GM12878 (cell line): ENCODE measurements at regions not wholly inside any gene's neighbourhood (a gene's known extent, or its start where the extent isn't known, plus 50 kb on each side); places are given as distances from the start of the nearest gene placed in this dataset.
A peak's percentile ranks its signal among the peaks of the same experiment; 100 is the strongest.

Source experiments
- ATAC-seq: fragments of 200-7000 bp; cut with Tn5 transposase; 3 replicates; pipeline ENCODE4 v1.9.1; 2020; ENCODE audit warnings: mild to moderate bottlenecking, moderate library complexity
- BruUV-seq: library from RNA; stranded (reverse); fragments of 400-500 nt; replicated peaks from 2 replicates; lab custom pipeline; 2021; lab: Mats Ljungman, UMichigan
- CTCF ChIA-PET: fragments of 300-600 bp; sonication (Branson Sonifier 250); formaldehyde crosslinking; extraction: SDS; loops from one replicate; lab custom pipeline; 2021; ENCODE audit warnings: inconsistent platforms; lab: Yijun Ruan, JAX
- POLR2A ChIA-PET: fragments of 350-600 bp; formaldehyde crosslinking; extraction: SDS; loops from one replicate; lab custom pipeline; 2021; ENCODE audit warnings: inconsistent platforms; lab: Charles Lee
- RAD21 ChIA-PET: fragments of 300-600 bp; sonication (Branson Sonifier 250); formaldehyde crosslinking; loops from one replicate; lab custom pipeline; 2023; ENCODE audit warnings: antibody characterized with exemption; ENCODE audit not compliant: unreplicated experiment; lab: Charles Lee
- SMC1A ChIA-PET: fragments of 300-600 bp; sonication (Branson Sonifier 250); formaldehyde crosslinking; loops from one replicate; lab custom pipeline; 2023; ENCODE audit not compliant: unreplicated experiment, uncharacterized antibody; lab: Charles Lee
- DNase-seq: peaks from one replicate; pipeline ENCODE4 v3.0.0-alpha.2; 2011; ENCODE audit warnings: low read depth, low spot score
- FAIRE-seq: peaks from 3 replicates; lab custom pipeline; 2011; peaks lifted over from hg19 to GRCh38; lab: Jason Lieb, UNC
- H2AFZ ChIP-seq: 2 replicates; pipeline ENCODE4 v1.6.0; 2011; ENCODE audit warnings: low read depth, low read length, control low read depth; ENCODE audit not compliant: control insufficient read depth
- H3K27ac ChIP-seq: 2 replicates; pipeline ENCODE4 v1.5.1; 2011; ENCODE audit warnings: control low read depth; ENCODE audit not compliant: control insufficient read depth, insufficient read depth
- H3K27me3 ChIP-seq, 2 experiments: replicated peaks in 1 of 2; 2 replicates each; pipeline versions ENCODE4 v1.6.0 to v1.6.1; 2011; ENCODE audit warnings: low read length in 1 of 2; ENCODE audit not compliant: control insufficient read depth in 2 of 2, insufficient read depth in 2 of 2
- H3K36me3 ChIP-seq, 2 experiments: 2 replicates each; pipeline ENCODE4 v1.5.1; 2011; ENCODE audit warnings: low read length in 1 of 2; ENCODE audit not compliant: control insufficient read depth in 2 of 2, insufficient read depth in 2 of 2
- H3K4me1 ChIP-seq: 2 replicates; pipeline ENCODE4 v1.6.1; 2011; ENCODE audit warnings: mild to moderate bottlenecking, low read length, moderate library complexity, mixed read lengths; ENCODE audit not compliant: control insufficient read depth, insufficient read depth
- H3K4me2 ChIP-seq: 2 replicates; pipeline ENCODE4 v1.6.0; 2011; ENCODE audit warnings: control low read depth; ENCODE audit not compliant: control insufficient read depth, insufficient read depth
- H3K4me3 ChIP-seq: fragments of 200-600 bp; sonication (generic); 2 replicates; pipeline ENCODE4 v1.5.1; 2016
- H3K79me2 ChIP-seq: 2 replicates; pipeline ENCODE4 v1.6.0; 2011; ENCODE audit warnings: low read length; ENCODE audit not compliant: control insufficient read depth, insufficient read depth
- H3K9ac ChIP-seq: 2 replicates; pipeline ENCODE4 v1.8.0; 2011; ENCODE audit warnings: low read length, control low read depth, mixed read lengths; ENCODE audit not compliant: control insufficient read depth, insufficient read depth
- H3K9me3 ChIP-seq: replicated peaks from 3 replicates; pipeline ENCODE4 v1.5.1; 2011; ENCODE audit warnings: mild to moderate bottlenecking, low read length; ENCODE audit not compliant: control insufficient read depth, insufficient read depth
- H4K20me1 ChIP-seq: 2 replicates; pipeline ENCODE4 v1.6.0; 2011; ENCODE audit not compliant: control insufficient read depth, insufficient read depth
- BHLHE40 ChIP-seq, 2 experiments: fragments of 450-650 bp in 1 of 2; IDR thresholded peaks; 2 replicates each; pipeline ENCODE4 v1.6.1; 2011 to 2017; ENCODE audit warnings: low read depth in 2 of 2, borderline replicate concordance in 1 of 2, improper control_type of control experiment in 1 of 2, low read length in 1 of 2, mild to moderate bottlenecking in 1 of 2
- CBFB ChIP-seq: IDR thresholded peaks from 2 replicates; pipeline ENCODE4 v1.6.1; 2016; ENCODE audit warnings: antibody characterized with exemption, low read depth
- CHD4 ChIP-seq: fragments of 200-600 bp; sonication (generic); IDR thresholded peaks from 2 replicates; pipeline ENCODE4 v1.6.1; 2016; ENCODE audit warnings: mild to moderate bottlenecking
- MEF2A ChIP-seq: IDR thresholded peaks from 2 replicates; pipeline ENCODE4 v1.6.1; 2011; ENCODE audit warnings: low read depth, mild to moderate bottlenecking, low read length, moderate library complexity; ENCODE audit not compliant: insufficient read depth
- POLR2AphosphoS5 ChIP-seq: IDR thresholded peaks from 2 replicates; pipeline ENCODE4 v1.6.1; 2011; ENCODE audit warnings: mild to moderate bottlenecking, low read length, inconsistent platforms
- SMAD1 ChIP-seq: fragments of 450-650 bp; IDR thresholded peaks from 2 replicates; pipeline ENCODE4 v1.6.1; 2018; ENCODE audit warnings: mild to moderate bottlenecking, low read depth; ENCODE audit not compliant: partially characterized antibody
- SPI1 ChIP-seq: IDR thresholded peaks from 2 replicates; pipeline ENCODE4 v1.6.1; 2011; ENCODE audit warnings: low read depth, mild to moderate bottlenecking, low read length, moderate library complexity, borderline replicate concordance; ENCODE audit not compliant: insufficient read depth
- SREBF1 ChIP-seq: IDR thresholded peaks from 2 replicates; pipeline ENCODE4 v1.6.1; 2012; ENCODE audit warnings: mild to moderate bottlenecking, low read length
- STAT3 ChIP-seq: IDR thresholded peaks from 2 replicates; pipeline ENCODE4 v1.6.1; 2011; ENCODE audit warnings: low read depth, low read length, improper control_type of control experiment
- TBL1XR1 ChIP-seq: IDR thresholded peaks from 2 replicates; pipeline ENCODE4 v1.6.1; 2012; ENCODE audit warnings: low read depth, low read length, improper control_type of control experiment
- ZNF622 ChIP-seq: fragments of 450-650 bp; IDR thresholded peaks from 2 replicates; pipeline ENCODE4 v1.6.1; 2017; ENCODE audit warnings: mild to moderate bottlenecking, inconsistent platforms
- WGBS: methylation state at CpG from one replicate; pipeline ENCODE4 v1.1.6; 2016; ENCODE audit warnings: low lambda C conversion rate; ENCODE audit not compliant: insufficient replicate concordance, insufficient coverage; ENCODE audit errors: missing lambda C conversion rate; 5-methylcytosine and 5-hydroxymethylcytosine counted together
- in situ Hi-C: fragments of 300-500 bp; cut with MboI; formaldehyde crosslinking; loops from 9 replicates; pipeline ENCODE4 v1.14.3; 2018; ENCODE audit warnings: mixed read lengths
- intact Hi-C: fragments of 100-400 bp; cut with micrococcal nuclease; formaldehyde crosslinking; loops from one replicate; pipeline ENCODE4 v1.14.2; 2022; ENCODE audit not compliant: unreplicated experiment
- TF ChIP-seq, protein P1 (sequence below): fragments of 150-350 bp; IDR thresholded peaks from 2 replicates; pipeline ENCODE4 v1.6.1; 2014; ENCODE audit warnings: mild to moderate bottlenecking, low read depth, low read length
- TF ChIP-seq, protein P2 (sequence below): fragments of 450-650 bp; IDR thresholded peaks from 2 replicates; pipeline ENCODE4 v1.6.1; 2016; ENCODE audit warnings: mild to moderate bottlenecking
- TF ChIP-seq, protein P3 (sequence below): fragments of 450-650 bp; IDR thresholded peaks from 2 replicates; pipeline ENCODE4 v1.6.1; 2018; ENCODE audit warnings: borderline replicate concordance, mild to moderate bottlenecking; ENCODE audit not compliant: partially characterized antibody

DNA sequence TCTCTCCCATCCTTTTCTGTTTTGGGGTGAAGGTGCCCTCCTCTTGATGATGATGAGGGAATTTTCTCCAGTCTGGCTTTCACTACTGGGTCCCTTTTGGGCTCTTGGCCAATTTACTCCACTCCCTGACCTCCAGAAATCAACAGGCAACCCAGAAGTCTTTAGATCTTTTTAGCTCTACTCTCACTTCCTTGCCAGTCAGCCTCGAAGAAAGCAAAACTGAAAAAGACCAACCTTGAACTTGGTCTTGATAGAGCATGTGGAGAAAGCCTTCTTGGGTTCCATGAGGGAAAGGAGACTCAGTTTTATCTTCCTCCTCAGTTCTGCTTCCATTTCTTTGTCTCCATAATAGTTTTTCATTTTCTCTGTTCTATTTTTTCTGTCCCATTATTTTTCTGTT, 91.4 kb upstream of the NPVF start:
- POLR2A ChIA-PET: no interaction called here
- no TSS peak for BruUV-seq
- no peak for ATAC-seq
- intact Hi-C loops: no loop called here
- peak; percentile 27 for FAIRE-seq
- Histone ChIP-seq H3K27ac (no peak overlapping the region), H3K27me3 (no peaks in the 10 kb centered on the region; a peak in 1 of 4 replicates), H3K4me1 (no peaks in the 10 kb centered on the region), H3K4me2 (no peak overlapping the region), H2AFZ (no peak overlapping the region), H3K9me3 (no peaks in the 10 kb centered on the region), H3K79me2 (no peaks in the 10 kb centered on the region), H4K20me1 (no peaks in the 10 kb centered on the region), H3K4me3 (no peak overlapping the region), H3K36me3 (no peaks in the 10 kb centered on the region), H3K9ac (no peak overlapping the region)
- TF ChIP-seq STAT3 (no peak), SPI1 (peak; percentile 71)
- RAD21 ChIA-PET: no interaction called here
- in situ Hi-C loops: no loop called here
- SMC1A ChIA-PET: no interaction called here
- CTCF ChIA-PET: no interaction called here
- peak; percentile 11 for DNase-seq
- 0% methylated on average over 1 of the region's 1 CpG for WGBS

DNA sequence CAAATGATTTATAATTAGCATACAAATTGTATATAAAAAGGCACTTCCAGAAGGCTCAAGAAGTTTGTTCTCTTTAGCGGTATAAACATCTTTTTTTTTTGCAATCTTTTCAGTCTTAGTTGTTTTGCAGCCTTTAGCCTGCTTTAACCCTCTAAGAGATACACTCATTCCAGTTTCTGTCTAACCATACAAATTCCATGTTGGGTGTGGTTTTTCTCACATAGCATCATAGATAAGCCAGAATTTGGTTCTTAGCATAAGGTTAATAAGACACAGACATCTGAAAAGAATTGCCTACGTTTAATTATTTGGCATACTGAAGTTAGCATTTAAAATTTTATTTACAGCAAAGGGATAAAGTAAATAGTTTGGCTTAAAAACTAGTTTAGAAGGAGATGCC, 92.5 kb upstream of the NPVF start:
- intact Hi-C loops (no loop called here), in situ Hi-C loops (no loop called here)
- CTCF ChIA-PET: no interaction called here
- POLR2A ChIA-PET: no interaction called here
- Histone ChIP-seq H3K4me2 (no peak overlapping the region), H3K79me2 (no peaks in the 10 kb centered on the region), H3K27me3 (no peaks in the 10 kb centered on the region; a peak in 1 of 4 replicates), H3K36me3 (no peaks in the 10 kb centered on the region), H3K9ac (no peak overlapping the region), H3K4me3 (no peak overlapping the region), H2AFZ (no peak overlapping the region), H4K20me1 (no peaks in the 10 kb centered on the region), H3K27ac (no peak overlapping the region), H3K4me1 (no peaks in the 10 kb centered on the region), H3K9me3 (no peaks in the 10 kb centered on the region)
- no peak for FAIRE-seq
- ATAC-seq: no peak
- WGBS: 48% methylated on average over 2 of the region's 2 CpGs
- SMC1A ChIA-PET: no interaction called here
- RAD21 ChIA-PET: no interaction called here
- no peak for DNase-seq
- no TSS peak for BruUV-seq
- TF ChIP-seq CBFB (no peak), ZNF622 (no peak), CHD4 (no peak), BHLHE40 (IDR thresholded peaks at IDR 0.05; ENCODE audit: borderline replicate concordance in 1 of 2, low read depth in 2 of 2, low read length in 1 of 2) (no peak), POLR2AphosphoS5 (no peak), MEF2A (no peak), TBL1XR1 (no peak), SREBF1 (no peak), SMAD1 (no peak), STAT3 (no peak)
- TF ChIP-seq, protein P1, sequence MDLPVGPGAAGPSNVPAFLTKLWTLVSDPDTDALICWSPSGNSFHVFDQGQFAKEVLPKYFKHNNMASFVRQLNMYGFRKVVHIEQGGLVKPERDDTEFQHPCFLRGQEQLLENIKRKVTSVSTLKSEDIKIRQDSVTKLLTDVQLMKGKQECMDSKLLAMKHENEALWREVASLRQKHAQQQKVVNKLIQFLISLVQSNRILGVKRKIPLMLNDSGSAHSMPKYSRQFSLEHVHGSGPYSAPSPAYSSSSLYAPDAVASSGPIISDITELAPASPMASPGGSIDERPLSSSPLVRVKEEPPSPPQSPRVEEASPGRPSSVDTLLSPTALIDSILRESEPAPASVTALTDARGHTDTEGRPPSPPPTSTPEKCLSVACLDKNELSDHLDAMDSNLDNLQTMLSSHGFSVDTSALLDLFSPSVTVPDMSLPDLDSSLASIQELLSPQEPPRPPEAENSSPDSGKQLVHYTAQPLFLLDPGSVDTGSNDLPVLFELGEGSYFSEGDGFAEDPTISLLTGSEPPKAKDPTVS: no peak
- TF ChIP-seq, protein P2, sequence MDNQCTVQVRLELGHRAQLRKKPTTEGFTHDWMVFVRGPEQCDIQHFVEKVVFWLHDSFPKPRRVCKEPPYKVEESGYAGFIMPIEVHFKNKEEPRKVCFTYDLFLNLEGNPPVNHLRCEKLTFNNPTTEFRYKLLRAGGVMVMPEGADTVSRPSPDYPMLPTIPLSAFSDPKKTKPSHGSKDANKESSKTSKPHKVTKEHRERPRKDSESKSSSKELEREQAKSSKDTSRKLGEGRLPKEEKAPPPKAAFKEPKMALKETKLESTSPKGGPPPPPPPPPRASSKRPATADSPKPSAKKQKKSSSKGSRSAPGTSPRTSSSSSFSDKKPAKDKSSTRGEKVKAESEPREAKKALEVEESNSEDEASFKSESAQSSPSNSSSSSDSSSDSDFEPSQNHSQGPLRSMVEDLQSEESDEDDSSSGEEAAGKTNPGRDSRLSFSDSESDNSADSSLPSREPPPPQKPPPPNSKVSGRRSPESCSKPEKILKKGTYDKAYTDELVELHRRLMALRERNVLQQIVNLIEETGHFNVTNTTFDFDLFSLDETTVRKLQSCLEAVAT: no peak
- TF ChIP-seq, protein P3, sequence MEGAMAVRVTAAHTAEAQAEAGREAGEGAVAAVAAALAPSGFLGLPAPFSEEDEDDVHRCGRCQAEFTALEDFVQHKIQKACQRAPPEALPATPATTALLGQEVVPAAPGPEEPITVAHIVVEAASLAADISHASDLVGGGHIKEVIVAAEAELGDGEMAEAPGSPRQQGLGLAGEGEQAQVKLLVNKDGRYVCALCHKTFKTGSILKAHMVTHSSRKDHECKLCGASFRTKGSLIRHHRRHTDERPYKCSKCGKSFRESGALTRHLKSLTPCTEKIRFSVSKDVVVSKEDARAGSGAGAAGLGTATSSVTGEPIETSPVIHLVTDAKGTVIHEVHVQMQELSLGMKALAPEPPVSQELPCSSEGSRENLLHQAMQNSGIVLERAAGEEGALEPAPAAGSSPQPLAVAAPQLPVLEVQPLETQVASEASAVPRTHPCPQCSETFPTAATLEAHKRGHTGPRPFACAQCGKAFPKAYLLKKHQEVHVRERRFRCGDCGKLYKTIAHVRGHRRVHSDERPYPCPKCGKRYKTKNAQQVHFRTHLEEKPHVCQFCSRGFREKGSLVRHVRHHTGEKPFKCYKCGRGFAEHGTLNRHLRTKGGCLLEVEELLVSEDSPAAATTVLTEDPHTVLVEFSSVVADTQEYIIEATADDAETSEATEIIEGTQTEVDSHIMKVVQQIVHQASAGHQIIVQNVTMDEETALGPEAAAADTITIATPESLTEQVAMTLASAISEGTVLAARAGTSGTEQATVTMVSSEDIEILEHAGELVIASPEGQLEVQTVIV: no peak
